Retinal pigment epithelial cell (primary cell): ENCODE measurements at regions not wholly inside any gene's neighbourhood (a gene's known extent, or its start where the extent isn't known, plus 50 kb on each side); places are given as distances from the start of the nearest gene placed in this dataset.

ENCODE experiments used
- DNase-seq: peaks from one replicate; pipeline ENCODE4 v3.0.0-alpha.2; 2010; ENCODE audit warnings: low read depth
- H3K4me3 ChIP-seq: 2 replicates; pipeline ENCODE4 v1.5.1; 2011; ENCODE audit warnings: mild to moderate bottlenecking, low read length, control low read depth, moderate library complexity
- CTCF ChIP-seq: conservative IDR thresholded peaks from 2 replicates; pipeline ENCODE4 v1.5.1; 2011; ENCODE audit warnings: low read depth, low read length, control low read depth, inconsistent platforms

- no peak overlapping the region for H3K4me3 ChIP-seq
- DNase-seq = no peak
- no peak for TF ChIP-seq CTCF
Measured at GRCh38 chr14:65308536-65308935, 104.0 kb upstream of the FUT8 start.

- no peak for TF ChIP-seq CTCF
- H3K4me3 ChIP-seq = no peak overlapping the region
- DNase-seq = no peak
Measured at GRCh38 chr14:65310568-65310967, 102.0 kb upstream of the FUT8 start.

GRCh38 chr14:65312859-65313258 lies 99.7 kb upstream of the FUT8 start:
- TF ChIP-seq CTCF = no peak
- no peak overlapping the region for H3K4me3 ChIP-seq
- DNase-seq = no peak

- TF ChIP-seq CTCF = no peak
- H3K4me3 ChIP-seq = no peak overlapping the region
- DNase-seq = no peak
Measured at GRCh38 chr14:65318636-65319506, 93.7 kb upstream of the FUT8 start.

GRCh38 chr14:65320661-65321308 lies 91.7 kb upstream of the FUT8 start:
- no peak for TF ChIP-seq CTCF
- H3K4me3 ChIP-seq = no peak overlapping the region
- DNase-seq = no peak

- no peak overlapping the region for H3K4me3 ChIP-seq
- TF ChIP-seq CTCF = no peak
- DNase-seq = no peak
Measured at GRCh38 chr14:65321370-65321875, 91.1 kb upstream of the FUT8 start.
